Nephron (organoid): ENCODE measurements at regions not wholly inside any gene's neighbourhood (a gene's known extent, or its start where the extent isn't known, plus 50 kb on each side); places are given as distances from the start of the nearest gene placed in this dataset.
"Not testable (repeated sequence)": the region's sequence is repeated elsewhere in the genome, so short reads cannot be mapped to it uniquely, and the experiment has no call there.

Experiments used
- H3K27ac Mint-ChIP-seq, 3 experiments: 2 replicates each; pipeline ENCODE4 v1.8.0; 2020; ENCODE audit warnings: mixed read lengths in 3 of 3, mild to moderate bottlenecking in 2 of 3, moderate library complexity in 1 of 3
- H3K27me3 Mint-ChIP-seq: 2 replicates; pipeline ENCODE4 v1.8.0; 2021; ENCODE audit warnings: low read depth, mild to moderate bottlenecking, moderate library complexity, mixed read lengths
- H3K36me3 Mint-ChIP-seq: 2 replicates; pipeline ENCODE4 v1.8.0; 2020; ENCODE audit warnings: low read depth, mixed read lengths
- H3K4me1 Mint-ChIP-seq: 2 replicates; pipeline ENCODE4 v1.8.0; 2020; ENCODE audit warnings: mixed read lengths
- H3K4me3 Mint-ChIP-seq, 3 experiments: 2 replicates each; pipeline ENCODE4 v1.8.0; 2020; ENCODE audit warnings: mild to moderate bottlenecking in 3 of 3, mixed read lengths in 3 of 3, moderate library complexity in 2 of 3
- H3K9me3 Mint-ChIP-seq: 2 replicates; pipeline ENCODE4 v1.8.0; 2020; ENCODE audit warnings: mixed read lengths
- CTCF ChIP-seq, 3 experiments: fragments of 200-600 bp; sonication (generic); IDR thresholded peaks; one replicate each; pipeline ENCODE4 v1.5.0; 2021; ENCODE audit warnings: antibody characterized with exemption in 3 of 3; ENCODE audit not compliant: unreplicated experiment in 3 of 3

DNA sequence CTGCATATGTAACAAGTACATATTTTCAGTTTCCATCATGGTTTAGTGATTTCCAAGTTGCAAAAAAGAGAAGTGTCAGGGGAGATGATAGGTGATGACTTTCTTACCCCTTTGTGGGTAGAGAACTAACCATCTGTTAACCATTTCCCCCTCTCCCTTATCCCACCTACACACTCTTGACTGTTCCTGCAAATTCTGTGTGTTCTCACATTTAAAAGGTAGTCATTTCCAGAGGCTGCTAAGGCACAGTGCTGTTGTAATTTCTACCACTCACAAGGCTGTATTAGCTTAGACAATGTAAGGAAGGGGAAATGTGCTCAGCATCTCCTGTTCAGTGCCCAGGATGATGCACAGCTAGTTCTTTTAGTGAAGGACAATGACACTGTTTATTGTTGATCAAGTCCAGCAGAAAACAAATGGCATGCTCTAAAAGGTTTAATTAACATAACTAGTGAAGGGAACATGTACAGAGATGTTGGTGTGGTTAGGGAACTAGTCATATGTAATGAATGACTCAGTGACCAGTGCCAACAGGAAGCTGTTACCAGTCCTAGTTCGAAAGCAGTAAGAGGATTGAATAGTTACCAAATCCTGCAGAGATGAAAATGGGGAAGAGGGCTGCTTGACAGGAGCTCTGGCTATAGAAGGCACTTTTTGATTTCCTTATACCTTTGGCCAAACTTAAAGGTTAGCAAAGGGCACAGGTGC is 165.1 kb downstream of the PLK2 start:
- H3K4me3 Mint-ChIP-seq, result no peak overlapping the region
- H3K9me3 Mint-ChIP-seq, result peaks cover 6% of the 10 kb centered on the region
- no peak for TF ChIP-seq CTCF (IDR thresholded peaks at IDR 0.05; ENCODE audit: unreplicated experiment in 3 of 3)
- H3K27me3 Mint-ChIP-seq, result no peaks in the 10 kb centered on the region
- H3K27ac Mint-ChIP-seq, result no peak overlapping the region
- H3K36me3 Mint-ChIP-seq, result no peaks in the 10 kb centered on the region
- no peaks in the 10 kb centered on the region for H3K4me1 Mint-ChIP-seq

- H3K27me3 Mint-ChIP-seq, H3K36me3 Mint-ChIP-seq, H3K27ac Mint-ChIP-seq, H3K4me1 Mint-ChIP-seq, H3K4me3 Mint-ChIP-seq: not testable (repeated sequence)
- H3K9me3 Mint-ChIP-seq, result peaks cover 14% of the 10 kb centered on the region
These were observed 171.6 kb downstream of the PLK2 start for GRCh38 chr5:58288275-58288674.

GRCh38 chr5:58286741-58287140 is 173.1 kb downstream of the PLK2 start:
- H3K27ac Mint-ChIP-seq, result no peak overlapping the region
- H3K36me3 Mint-ChIP-seq, result no peaks in the 10 kb centered on the region
- H3K9me3 Mint-ChIP-seq, result peaks cover 14% of the 10 kb centered on the region
- no peaks in the 10 kb centered on the region for H3K4me1 Mint-ChIP-seq
- TF ChIP-seq CTCF (IDR thresholded peaks at IDR 0.05; ENCODE audit: unreplicated experiment in 3 of 3), result no peak
- no peaks in the 10 kb centered on the region for H3K27me3 Mint-ChIP-seq
- H3K4me3 Mint-ChIP-seq, result no peak overlapping the region

- TF ChIP-seq CTCF (IDR thresholded peaks at IDR 0.05; ENCODE audit: unreplicated experiment in 3 of 3), result no peak
- Mint-ChIP-seq H3K27ac (no peak overlapping the region), H3K36me3 (no peaks in the 10 kb centered on the region), H3K4me3 (no peak overlapping the region), H3K9me3 (peaks cover 12% of the 10 kb centered on the region), H3K27me3 (no peaks in the 10 kb centered on the region), H3K4me1 (no peaks in the 10 kb centered on the region)
These were observed 174.0 kb downstream of the PLK2 start for GRCh38 chr5:58285900-58286299.

- peaks cover 11% of the 10 kb centered on the region for H3K9me3 Mint-ChIP-seq
- no peak overlapping the region for H3K4me3 Mint-ChIP-seq
- H3K36me3 Mint-ChIP-seq, result no peaks in the 10 kb centered on the region
- no peaks in the 10 kb centered on the region for H3K27me3 Mint-ChIP-seq
- H3K4me1 Mint-ChIP-seq, result no peaks in the 10 kb centered on the region
- no peak overlapping the region for H3K27ac Mint-ChIP-seq
- TF ChIP-seq CTCF (IDR thresholded peaks at IDR 0.05; ENCODE audit: unreplicated experiment in 3 of 3), result no peak
These were observed 175.0 kb downstream of the PLK2 start for GRCh38 chr5:58284886-58285285.

DNA sequence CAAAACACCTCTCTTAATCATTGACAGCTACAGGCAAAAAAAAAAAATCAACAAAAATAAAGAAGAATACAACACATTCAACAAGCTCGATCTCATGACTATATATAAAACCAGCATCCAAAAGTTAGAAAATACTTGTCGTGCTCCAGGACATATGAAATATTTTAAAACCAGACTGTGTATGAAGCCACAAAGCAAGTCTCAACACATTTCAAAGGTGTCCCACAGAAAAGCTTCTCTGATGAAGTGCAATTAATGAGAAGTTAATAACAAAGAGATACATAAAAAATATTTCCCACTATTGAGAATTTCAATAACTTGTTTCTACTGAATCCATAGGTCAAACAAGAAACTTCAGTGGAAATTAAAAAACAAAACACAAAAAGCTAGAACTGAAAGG is 178.7 kb downstream of the PLK2 start:
- peaks cover 8% of the 10 kb centered on the region for H3K9me3 Mint-ChIP-seq

More for the DNA sequence above, 178.7 kb downstream of the PLK2 start:
- H3K36me3 Mint-ChIP-seq, result no peaks in the 10 kb centered on the region
- no peaks in the 10 kb centered on the region for H3K27me3 Mint-ChIP-seq
- no peak overlapping the region for H3K4me3 Mint-ChIP-seq
- no peak for TF ChIP-seq CTCF (IDR thresholded peaks at IDR 0.05; ENCODE audit: unreplicated experiment in 3 of 3)
- no peak overlapping the region for H3K27ac Mint-ChIP-seq
- H3K4me1 Mint-ChIP-seq, result no peaks in the 10 kb centered on the region
